ENCODE measurements at regions not wholly inside any gene's neighbourhood (a gene's known extent, or its start where the extent isn't known, plus 50 kb on each side); places are given as distances from the start of the nearest gene placed in this dataset.

DNA sequence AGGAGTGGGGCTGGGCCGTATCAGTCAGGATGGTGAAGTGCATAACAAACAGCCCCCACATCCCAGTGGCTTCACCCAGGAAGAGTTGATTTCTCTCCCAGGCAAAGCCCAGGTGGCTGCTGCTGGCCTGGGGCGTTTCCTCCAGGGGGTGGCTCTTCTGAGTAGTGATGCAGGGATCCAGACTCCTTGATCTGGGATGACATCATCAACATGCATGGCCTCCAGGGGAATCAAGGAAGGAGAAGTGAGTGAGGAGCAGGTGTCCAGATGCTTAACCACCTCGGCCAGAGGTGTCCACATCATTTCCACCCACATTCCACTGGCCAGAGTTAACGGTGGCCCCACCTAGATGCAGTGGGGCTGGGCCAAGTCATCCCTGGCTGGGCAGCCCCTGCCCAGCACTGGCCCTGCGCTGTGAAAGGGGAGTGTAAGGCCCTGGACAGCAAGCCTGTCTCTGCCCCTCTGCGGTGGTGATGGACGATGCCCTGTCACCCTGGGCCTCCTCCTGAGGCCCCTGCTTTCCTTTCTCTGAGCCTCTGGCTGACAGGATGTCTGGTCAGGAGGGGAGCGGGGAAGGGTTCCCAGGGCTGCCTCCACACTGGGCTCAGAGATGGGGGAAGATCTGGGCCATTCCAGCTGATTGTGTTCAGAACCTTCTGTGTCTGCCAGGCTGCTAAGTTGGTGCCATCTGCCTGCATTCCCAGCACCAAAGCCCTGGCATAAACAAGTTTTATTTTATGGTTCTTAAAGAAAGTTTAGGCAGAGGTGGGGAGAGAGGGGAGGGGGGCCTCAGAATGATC is 598.2 kb downstream of the MATN1 start:
- no peak for TF ChIP-seq ATM (IDR thresholded peaks at IDR 0.05; ENCODE audit: borderline replicate concordance)
- no peak for TF ChIP-seq DPF2 (CRISPR knock-in tag; IDR thresholded peaks at IDR 0.05; ENCODE audit: borderline replicate concordance, low read depth)
- no peak for TF ChIP-seq TAF1 (CRISPR knock-in tag; IDR thresholded peaks at IDR 0.05)
- TF ChIP-seq, protein P1, sequence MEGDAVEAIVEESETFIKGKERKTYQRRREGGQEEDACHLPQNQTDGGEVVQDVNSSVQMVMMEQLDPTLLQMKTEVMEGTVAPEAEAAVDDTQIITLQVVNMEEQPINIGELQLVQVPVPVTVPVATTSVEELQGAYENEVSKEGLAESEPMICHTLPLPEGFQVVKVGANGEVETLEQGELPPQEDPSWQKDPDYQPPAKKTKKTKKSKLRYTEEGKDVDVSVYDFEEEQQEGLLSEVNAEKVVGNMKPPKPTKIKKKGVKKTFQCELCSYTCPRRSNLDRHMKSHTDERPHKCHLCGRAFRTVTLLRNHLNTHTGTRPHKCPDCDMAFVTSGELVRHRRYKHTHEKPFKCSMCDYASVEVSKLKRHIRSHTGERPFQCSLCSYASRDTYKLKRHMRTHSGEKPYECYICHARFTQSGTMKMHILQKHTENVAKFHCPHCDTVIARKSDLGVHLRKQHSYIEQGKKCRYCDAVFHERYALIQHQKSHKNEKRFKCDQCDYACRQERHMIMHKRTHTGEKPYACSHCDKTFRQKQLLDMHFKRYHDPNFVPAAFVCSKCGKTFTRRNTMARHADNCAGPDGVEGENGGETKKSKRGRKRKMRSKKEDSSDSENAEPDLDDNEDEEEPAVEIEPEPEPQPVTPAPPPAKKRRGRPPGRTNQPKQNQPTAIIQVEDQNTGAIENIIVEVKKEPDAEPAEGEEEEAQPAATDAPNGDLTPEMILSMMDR (CRISPR knock-in tag; IDR thresholded peaks at IDR 0.05) = no peak
- TF ChIP-seq ZFP37 (CRISPR knock-in tag; IDR thresholded peaks at IDR 0.05; ENCODE audit: borderline replicate concordance) = no peak
